Activated CD4-positive, alpha-beta T cell treated with anti-CD3 and anti-CD28 coated beads, Interleukin-10, Interleukin-2, amounts not matched to agents 100 ng/mL and 50 ng/mL, durations not matched to agents 16 hours and 8 hours (primary cell): ENCODE measurements at regions not wholly inside any gene's neighbourhood (a gene's known extent, or its start where the extent isn't known, plus 50 kb on each side); places are given as distances from the start of the nearest gene placed in this dataset.
A peak's percentile ranks its signal among the peaks of the same experiment; 100 is the strongest.

Experiments
- DNase-seq: peaks from one replicate; pipeline ENCODE4 v3.0.0-alpha.2; 2020

DNA sequence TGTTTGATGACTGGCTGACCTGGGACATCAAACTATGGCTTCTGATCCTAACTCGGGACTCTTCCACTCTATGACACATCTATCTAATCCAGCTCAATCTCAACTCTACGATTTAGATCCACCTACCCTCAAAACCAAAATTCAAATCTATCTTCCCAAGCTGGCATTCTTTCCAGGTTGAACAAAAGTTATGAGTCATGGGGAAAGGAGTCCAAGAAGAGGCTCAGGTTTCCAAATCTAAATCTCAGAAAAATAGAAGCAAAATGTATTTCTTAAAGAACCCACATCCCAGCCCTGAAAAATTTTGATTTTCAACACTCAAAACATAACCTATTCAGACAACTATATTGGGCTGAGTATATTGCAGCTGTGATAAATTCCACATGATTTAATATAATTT, 143.9 kb upstream of the IPO5 start:
- no peak for DNase-seq

DNA sequence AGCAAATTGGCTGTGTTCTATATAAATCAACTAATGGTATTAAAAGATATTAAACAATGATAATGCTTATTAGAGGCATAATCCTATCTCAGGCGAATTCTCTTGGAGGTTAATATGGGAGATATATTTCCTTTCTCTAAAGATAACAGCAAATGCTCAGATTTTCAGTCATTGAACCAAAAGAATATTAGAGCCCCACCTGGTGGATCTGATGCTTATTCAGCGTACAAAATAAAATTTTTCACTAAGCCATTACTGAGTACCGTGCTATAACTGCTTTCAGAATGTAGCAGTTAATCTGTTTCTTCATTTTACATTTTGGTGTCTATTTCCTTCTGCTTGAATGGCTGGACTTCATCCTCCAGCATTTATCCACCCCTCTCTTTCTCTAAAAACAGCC, 143.3 kb upstream of the IPO5 start:
- no peak for DNase-seq

- DNase-seq = no peak
Observed at GRCh38 chr13:97822377-97822776, 131.1 kb upstream of the IPO5 start.

- no peak for DNase-seq
Observed at GRCh38 chr13:97826421-97827012, 127.0 kb upstream of the IPO5 start.

DNA sequence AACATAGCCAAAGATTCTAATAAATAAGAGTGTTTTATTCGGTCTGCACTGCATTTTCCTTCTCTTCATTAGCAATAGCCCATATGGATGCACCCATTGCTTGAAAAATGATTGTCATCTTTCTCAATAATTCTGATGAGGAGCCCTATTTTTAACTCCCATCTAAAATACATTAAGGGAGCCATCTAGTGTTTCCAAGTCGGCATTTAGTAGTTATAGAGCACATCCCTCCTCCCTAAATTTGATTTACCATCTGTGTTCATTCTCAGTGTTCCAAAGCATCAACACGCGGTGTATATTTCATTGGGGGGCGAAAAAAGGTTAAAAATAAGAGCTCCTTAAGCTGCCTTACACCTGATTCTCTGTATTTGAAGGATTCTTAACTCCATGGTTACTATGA, 119.2 kb upstream of the IPO5 start:
- no peak for DNase-seq

DNA sequence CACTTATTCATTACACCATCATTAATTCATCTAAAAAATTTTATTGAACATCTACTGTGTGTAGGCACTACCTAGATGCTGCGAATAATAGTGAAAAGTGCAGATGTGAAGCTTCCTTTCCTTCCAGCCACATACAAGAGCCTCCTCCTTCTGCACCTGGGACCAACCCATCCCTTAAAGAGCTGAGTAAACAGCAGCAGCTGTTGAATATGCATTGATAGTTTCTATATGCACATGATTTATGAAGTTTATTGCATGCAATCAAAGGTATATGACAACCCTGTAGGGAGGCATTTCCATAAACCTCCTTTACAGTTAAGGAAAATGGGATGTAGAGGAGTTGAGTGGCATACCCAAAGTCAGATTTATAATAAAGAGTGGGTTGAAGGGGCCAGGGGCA, 110.3 kb upstream of the IPO5 start:
- DNase-seq = no peak

DNA sequence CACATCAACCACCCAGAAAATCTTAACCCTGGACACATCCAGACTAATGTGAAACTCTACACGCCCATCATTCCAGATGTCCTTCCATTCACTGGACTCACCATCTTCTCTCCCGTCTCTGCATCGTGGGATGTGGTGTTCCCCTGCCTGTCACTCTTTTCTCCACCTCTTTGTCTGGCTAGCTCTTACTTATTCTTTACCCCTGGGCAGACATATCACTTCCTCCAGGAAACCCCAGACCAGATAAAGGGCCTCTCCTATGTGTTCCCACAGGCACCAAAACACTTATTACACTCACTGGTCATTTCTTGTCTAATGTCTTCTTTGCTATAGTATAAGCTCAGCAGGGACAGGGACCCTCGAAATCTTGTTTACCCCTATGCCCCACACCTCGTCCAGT, 109.3 kb upstream of the IPO5 start:
- no peak for DNase-seq

- no peak for DNase-seq
Observed at GRCh38 chr13:97848886-97849285, 104.6 kb upstream of the IPO5 start.

- DNase-seq = peak; percentile 2
Observed at GRCh38 chr13:97849305-97849704, 104.2 kb upstream of the IPO5 start.

- no peak for DNase-seq
Observed at GRCh38 chr13:97851269-97851668, 102.2 kb upstream of the IPO5 start.

- no peak for DNase-seq
Observed at GRCh38 chr13:97852181-97852874, 101.1 kb upstream of the IPO5 start.

DNA sequence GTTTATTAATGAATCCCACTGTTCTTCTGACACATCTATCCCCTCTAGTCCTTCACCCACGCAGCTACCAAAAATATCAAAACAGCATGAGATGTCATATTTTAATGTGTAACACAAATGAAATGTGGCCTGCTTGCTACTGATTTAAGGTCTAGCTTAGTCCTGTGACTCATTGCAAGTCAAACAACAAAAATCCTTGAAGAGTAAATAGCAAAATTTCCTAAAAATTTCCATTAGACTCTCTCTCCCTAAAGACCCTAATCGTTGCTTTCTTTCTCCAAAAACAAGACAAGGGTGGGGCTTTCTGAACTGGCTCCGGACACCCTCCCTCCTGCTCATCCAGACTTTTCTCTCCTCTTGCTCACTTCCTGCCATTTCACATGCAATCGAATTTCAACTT, 99.9 kb upstream of the IPO5 start:
- no peak for DNase-seq

- DNase-seq = peak; percentile 49
Observed at GRCh38 chr13:97855570-97856303, 97.7 kb upstream of the IPO5 start.

GRCh38 chr13:97856304-97856675, 97.2 kb upstream of the IPO5 start:
- no peak for DNase-seq

DNA sequence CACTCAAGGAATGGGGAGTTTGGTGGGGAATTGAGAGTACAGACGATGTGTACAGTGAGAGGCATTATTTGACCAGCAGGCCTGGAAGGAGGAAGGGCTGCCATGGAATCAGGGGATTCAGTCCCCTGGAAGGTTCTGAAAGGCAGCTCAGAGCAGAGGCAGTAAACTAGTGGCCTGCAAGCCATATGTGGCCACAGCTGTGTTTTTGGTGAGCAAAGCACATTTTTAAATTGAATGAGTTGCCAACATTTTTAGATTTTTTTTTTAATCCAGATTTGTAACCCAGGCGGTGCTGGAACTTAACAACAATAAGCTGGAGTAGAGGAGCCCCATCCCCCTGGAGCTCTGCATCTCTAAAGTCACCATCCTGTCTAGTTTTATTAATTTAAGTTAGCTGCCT, 95.3 kb upstream of the IPO5 start:
- no peak for DNase-seq

- no peak for DNase-seq
Observed at GRCh38 chr13:97866346-97866745, 87.1 kb upstream of the IPO5 start.

DNA sequence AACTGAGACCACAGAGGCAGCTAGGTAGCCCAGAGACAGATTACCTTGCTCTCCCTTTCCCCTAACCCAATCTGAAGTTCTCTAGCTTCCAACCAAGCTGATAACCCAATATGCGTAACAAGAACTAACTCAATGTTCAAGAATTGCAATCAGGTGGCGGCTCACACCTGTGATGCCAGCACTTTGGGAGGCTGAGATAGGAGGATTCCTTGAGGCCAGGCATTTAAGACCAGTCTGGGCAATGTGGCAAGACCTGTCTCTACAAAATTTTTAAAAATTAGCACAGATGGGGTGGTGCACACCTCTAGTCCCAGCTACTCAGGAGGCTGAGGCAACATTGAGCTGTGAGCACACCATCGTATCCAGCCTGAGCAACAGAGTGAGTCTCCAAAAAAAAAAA, 86.7 kb upstream of the IPO5 start:
- DNase-seq = no peak

DNA sequence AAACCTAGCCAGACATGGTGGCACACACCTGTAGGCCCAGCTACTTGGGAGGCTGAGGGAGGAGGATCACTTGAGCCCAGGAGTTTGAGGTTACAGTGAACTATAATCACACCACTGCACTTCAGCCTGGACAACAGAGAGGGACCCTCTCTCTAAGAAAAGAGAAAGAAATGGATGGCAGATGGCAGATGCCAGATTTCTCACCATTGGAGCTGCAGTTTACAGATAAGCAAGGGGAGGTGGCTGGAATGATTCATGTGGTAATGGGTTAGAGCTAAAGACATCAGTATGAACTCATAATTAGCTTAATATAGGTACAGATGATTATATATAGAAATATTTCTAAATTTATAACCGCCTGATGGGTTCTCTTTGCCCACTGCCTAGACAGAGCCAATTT, 80.1 kb upstream of the IPO5 start:
- DNase-seq = no peak

- DNase-seq = no peak
Observed at GRCh38 chr13:97875218-97875617, 78.3 kb upstream of the IPO5 start.

GRCh38 chr13:97875911-97876310, 77.6 kb upstream of the IPO5 start:
- DNase-seq = no peak

DNA sequence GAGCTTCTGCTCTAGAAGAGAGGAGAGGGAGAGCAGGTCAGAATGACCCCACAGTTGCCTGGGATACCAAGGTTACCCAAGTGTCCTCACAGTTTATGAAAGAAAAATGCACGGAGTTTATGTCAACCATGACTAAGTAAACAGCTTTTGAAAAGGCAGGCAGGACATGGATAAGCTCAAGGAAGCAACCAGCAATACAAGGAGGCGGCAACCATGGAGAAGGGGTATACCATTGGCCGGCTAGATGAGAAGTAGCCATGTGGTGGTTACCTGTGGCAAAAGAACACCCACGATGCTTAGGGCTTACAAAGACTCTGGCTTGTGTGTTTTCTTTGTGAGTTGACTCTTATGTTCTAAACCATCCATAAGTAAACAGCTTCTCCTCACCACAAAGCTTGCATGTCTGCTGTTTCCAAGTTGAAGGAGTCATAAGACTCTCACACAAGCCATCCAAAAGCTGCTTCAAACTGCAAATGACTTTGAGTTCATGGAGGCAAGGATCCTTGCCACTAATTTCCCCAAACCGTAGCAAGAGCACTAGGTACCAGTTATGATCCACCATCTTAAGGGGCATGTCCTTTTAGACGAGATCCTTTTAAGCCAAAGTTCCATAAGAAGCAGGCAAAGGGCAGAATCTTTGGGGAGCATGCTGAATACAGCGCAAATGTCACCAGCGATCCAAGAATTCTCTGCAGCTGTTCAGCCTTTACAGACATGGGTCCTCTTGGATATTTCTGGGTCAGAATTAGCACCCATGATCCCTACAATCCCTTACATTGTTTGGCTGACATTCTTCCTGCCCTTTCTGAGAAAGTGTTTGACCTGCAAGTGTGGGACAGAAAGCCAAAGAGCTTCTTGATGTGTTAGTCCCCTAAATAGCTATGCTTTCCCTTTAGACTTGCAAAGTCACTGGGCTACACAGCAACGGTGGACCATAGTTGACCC, 74.8 kb upstream of the IPO5 start:
- DNase-seq = no peak

- no peak for DNase-seq
Observed at GRCh38 chr13:97879646-97880310, 73.7 kb upstream of the IPO5 start.

DNA sequence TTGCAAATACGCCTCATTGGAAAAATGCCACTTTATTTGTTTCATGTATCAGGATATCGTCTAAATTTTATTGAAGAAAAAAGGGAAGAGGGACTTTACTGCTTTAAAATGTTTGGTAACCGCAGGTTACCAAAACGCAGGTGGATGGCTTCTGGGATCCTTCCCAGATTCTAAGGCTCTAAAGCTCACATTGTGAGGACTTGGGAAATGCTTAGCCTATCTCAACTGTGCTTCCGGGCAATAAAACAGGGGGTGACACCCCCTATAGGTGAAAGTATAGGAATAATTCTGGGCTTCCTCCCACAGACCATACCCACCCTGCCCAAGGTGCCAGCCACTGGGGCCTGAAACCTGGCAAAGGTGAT, 73.2 kb upstream of the IPO5 start:
- DNase-seq = no peak
